ENCODE measurements at regions not wholly inside any gene's neighbourhood (a gene's known extent, or its start where the extent isn't known, plus 50 kb on each side); places are given as distances from the start of the nearest gene placed in this dataset.
"Not testable (repeated sequence)": the region's sequence is repeated elsewhere in the genome, so short reads cannot be mapped to it uniquely, and the experiment has no call there.

- H3K27ac ChIP-seq (replicated peaks): no peak overlapping the region
- H3K4me3 ChIP-seq (replicated peaks; ENCODE audit: insufficient read depth, low read length): no peak overlapping the region
- no peak for DNase-seq (ENCODE audit: low read depth in 1 of 2, low spot score in 1 of 2)
- no peaks in the 10 kb centered on the region for H3K27me3 ChIP-seq (ENCODE audit: insufficient read depth, poor library complexity, severe bottlenecking)
- TF ChIP-seq POLR2AphosphoS5 (IDR thresholded peaks at IDR 0.05; ENCODE audit: low read depth): no peak
- TF ChIP-seq, protein P1, sequence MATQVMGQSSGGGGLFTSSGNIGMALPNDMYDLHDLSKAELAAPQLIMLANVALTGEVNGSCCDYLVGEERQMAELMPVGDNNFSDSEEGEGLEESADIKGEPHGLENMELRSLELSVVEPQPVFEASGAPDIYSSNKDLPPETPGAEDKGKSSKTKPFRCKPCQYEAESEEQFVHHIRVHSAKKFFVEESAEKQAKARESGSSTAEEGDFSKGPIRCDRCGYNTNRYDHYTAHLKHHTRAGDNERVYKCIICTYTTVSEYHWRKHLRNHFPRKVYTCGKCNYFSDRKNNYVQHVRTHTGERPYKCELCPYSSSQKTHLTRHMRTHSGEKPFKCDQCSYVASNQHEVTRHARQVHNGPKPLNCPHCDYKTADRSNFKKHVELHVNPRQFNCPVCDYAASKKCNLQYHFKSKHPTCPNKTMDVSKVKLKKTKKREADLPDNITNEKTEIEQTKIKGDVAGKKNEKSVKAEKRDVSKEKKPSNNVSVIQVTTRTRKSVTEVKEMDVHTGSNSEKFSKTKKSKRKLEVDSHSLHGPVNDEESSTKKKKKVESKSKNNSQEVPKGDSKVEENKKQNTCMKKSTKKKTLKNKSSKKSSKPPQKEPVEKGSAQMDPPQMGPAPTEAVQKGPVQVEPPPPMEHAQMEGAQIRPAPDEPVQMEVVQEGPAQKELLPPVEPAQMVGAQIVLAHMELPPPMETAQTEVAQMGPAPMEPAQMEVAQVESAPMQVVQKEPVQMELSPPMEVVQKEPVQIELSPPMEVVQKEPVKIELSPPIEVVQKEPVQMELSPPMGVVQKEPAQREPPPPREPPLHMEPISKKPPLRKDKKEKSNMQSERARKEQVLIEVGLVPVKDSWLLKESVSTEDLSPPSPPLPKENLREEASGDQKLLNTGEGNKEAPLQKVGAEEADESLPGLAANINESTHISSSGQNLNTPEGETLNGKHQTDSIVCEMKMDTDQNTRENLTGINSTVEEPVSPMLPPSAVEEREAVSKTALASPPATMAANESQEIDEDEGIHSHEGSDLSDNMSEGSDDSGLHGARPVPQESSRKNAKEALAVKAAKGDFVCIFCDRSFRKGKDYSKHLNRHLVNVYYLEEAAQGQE (IDR thresholded peaks at IDR 0.05; ENCODE audit: insufficient replicate concordance, low read depth): no peak
- TF ChIP-seq, protein P2, sequence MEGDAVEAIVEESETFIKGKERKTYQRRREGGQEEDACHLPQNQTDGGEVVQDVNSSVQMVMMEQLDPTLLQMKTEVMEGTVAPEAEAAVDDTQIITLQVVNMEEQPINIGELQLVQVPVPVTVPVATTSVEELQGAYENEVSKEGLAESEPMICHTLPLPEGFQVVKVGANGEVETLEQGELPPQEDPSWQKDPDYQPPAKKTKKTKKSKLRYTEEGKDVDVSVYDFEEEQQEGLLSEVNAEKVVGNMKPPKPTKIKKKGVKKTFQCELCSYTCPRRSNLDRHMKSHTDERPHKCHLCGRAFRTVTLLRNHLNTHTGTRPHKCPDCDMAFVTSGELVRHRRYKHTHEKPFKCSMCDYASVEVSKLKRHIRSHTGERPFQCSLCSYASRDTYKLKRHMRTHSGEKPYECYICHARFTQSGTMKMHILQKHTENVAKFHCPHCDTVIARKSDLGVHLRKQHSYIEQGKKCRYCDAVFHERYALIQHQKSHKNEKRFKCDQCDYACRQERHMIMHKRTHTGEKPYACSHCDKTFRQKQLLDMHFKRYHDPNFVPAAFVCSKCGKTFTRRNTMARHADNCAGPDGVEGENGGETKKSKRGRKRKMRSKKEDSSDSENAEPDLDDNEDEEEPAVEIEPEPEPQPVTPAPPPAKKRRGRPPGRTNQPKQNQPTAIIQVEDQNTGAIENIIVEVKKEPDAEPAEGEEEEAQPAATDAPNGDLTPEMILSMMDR (IDR thresholded peaks at IDR 0.05; ENCODE audit: insufficient read depth, low read length): no peak
- no peak for TF ChIP-seq GABPA (IDR thresholded peaks at IDR 0.05; ENCODE audit: low read depth)
- TF ChIP-seq SPI1 (IDR thresholded peaks at IDR 0.05; ENCODE audit: borderline replicate concordance, low read depth): no peak
Observed at GRCh38 chr1:98113811-98114210, 193.0 kb upstream of the DPYD start.

DNA sequence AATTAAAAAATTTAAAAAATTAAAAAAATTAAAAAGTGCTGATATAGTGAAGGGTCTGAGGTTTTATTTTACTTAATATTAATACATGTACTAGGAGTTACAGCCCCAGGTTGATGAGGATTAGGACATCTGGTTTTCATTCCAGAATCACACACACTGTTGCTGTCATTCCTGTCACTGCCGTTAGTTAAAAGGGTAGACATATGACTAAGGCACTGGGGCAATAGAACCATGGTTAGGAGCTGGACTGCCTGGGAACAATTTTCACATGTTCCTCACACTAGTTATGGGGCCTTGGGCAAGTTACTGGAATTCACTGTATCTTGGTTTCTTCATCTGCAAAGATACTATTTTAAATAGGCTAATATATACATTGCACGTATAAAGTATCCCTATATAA, 191.8 kb upstream of the DPYD start:
- Histone ChIP-seq H3K4me3 (replicated peaks; ENCODE audit: insufficient read depth, low read length) (no peak overlapping the region), H3K27me3 (ENCODE audit: insufficient read depth, poor library complexity, severe bottlenecking) (no peaks in the 10 kb centered on the region), H3K27ac (replicated peaks) (no peak overlapping the region)
- no peak for DNase-seq (ENCODE audit: low read depth in 1 of 2, low spot score in 1 of 2)
- TF ChIP-seq GABPA (IDR thresholded peaks at IDR 0.05; ENCODE audit: low read depth): no peak
- no peak for TF ChIP-seq SPI1 (IDR thresholded peaks at IDR 0.05; ENCODE audit: borderline replicate concordance, low read depth)
- TF ChIP-seq, protein P2 (IDR thresholded peaks at IDR 0.05; ENCODE audit: insufficient read depth, low read length): no peak
- TF ChIP-seq, protein P1 (IDR thresholded peaks at IDR 0.05; ENCODE audit: insufficient replicate concordance, low read depth): no peak
- no peak for TF ChIP-seq POLR2AphosphoS5 (IDR thresholded peaks at IDR 0.05; ENCODE audit: low read depth)

DNA sequence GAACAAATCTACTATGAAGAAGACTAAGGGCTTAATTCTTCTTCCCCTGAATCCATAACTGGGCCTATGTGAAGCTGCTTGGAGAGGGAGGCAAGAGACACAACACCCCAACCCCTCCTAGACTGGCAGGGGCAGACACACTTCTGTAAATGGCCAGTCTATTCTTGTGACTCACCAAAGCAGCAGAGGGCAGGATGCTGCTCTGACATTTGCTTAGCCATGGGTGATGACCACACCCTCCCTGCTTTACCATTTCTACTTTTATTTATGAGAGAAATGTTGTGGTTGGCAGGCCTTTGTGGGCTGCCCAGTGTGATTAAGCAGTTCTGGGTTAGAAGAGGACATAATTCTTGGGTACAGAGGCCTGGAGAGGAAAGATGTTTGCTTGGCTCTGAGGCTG, 189.8 kb upstream of the DPYD start:
- Histone ChIP-seq H3K4me3 (replicated peaks; ENCODE audit: insufficient read depth, low read length) (no peak overlapping the region), H3K27me3 (ENCODE audit: insufficient read depth, poor library complexity, severe bottlenecking) (no peaks in the 10 kb centered on the region), H3K27ac (replicated peaks) (no peak overlapping the region)
- no peak for DNase-seq (ENCODE audit: low read depth in 1 of 2, low spot score in 1 of 2)
- TF ChIP-seq, protein P2 (IDR thresholded peaks at IDR 0.05; ENCODE audit: insufficient read depth, low read length): no peak
- TF ChIP-seq SPI1 (IDR thresholded peaks at IDR 0.05; ENCODE audit: borderline replicate concordance, low read depth) (no peak), GABPA (IDR thresholded peaks at IDR 0.05; ENCODE audit: low read depth) (no peak)

DNA sequence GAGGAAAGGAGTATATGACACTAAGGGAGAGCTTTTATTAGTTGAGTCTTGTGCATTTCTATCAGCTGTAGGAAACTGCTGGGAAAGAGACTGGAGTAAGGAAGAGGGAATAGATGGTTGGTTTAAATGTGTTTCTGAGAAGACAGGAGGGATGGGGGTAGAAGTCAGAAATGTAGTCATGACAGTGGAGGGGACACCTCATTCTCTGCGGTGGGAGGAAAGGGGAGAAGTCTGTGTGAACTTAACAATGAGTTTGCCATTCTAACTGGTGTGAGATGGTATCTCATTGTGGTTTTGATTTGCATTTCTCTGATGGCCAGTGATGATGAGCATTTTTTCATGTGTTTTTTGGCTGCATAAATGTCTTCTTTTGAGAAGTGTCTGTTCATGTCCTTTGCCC, 187.5 kb upstream of the DPYD start:
- not testable (repeated sequence) for H3K4me3 ChIP-seq (replicated peaks; ENCODE audit: insufficient read depth, low read length); H3K27ac ChIP-seq (replicated peaks); H3K27me3 ChIP-seq (ENCODE audit: insufficient read depth, poor library complexity, severe bottlenecking); DNase-seq (ENCODE audit: low read depth in 1 of 2, low spot score in 1 of 2)
